Neural progenitor cell (in vitro differentiated cells): ENCODE measurements at regions not wholly inside any gene's neighbourhood (a gene's known extent, or its start where the extent isn't known, plus 50 kb on each side); places are given as distances from the start of the nearest gene placed in this dataset.

Experiments
- DNase-seq: peaks from one replicate; pipeline ENCODE4 v3.0.0-alpha.2; 2016; ENCODE audit warnings: low spot score
- H2AFZ ChIP-seq: fragments of 200-600 bp; sonication (generic); replicated peaks from 2 replicates; pipeline ENCODE4 v1.6.1; 2016; ENCODE audit warnings: antibody characterized with exemption
- H3F3A ChIP-seq: fragments of 200-600 bp; sonication (generic); 2 replicates; pipeline ENCODE4 v1.6.1; 2016; ENCODE audit warnings: antibody characterized with exemption, low read depth
- H3K27ac ChIP-seq: fragments of 200-600 bp; sonication (generic); 2 replicates; pipeline ENCODE4 v1.5.1; 2016; ENCODE audit warnings: mild to moderate bottlenecking
- H3K27me3 ChIP-seq: fragments of 200-600 bp; sonication (generic); 2 replicates; pipeline ENCODE4 v1.6.1; 2016; ENCODE audit warnings: mild to moderate bottlenecking, moderate library complexity
- H3K36me3 ChIP-seq: fragments of 200-600 bp; sonication (generic); 2 replicates; pipeline ENCODE4 v1.5.1; 2016
- H3K4me1 ChIP-seq: fragments of 200-600 bp; sonication (generic); 2 replicates; pipeline ENCODE4 v1.6.1; 2016; ENCODE audit warnings: mixed run types
- H3K4me2 ChIP-seq: fragments of 200-600 bp; sonication (generic); 2 replicates; pipeline ENCODE4 v1.6.1; 2016
- H3K4me3 ChIP-seq: fragments of 200-600 bp; sonication (generic); 2 replicates; pipeline ENCODE4 v1.5.1; 2016
- H3K79me2 ChIP-seq: fragments of 200-600 bp; sonication (generic); 2 replicates; pipeline ENCODE4 v1.6.1; 2016; ENCODE audit warnings: low read depth
- H3K9ac ChIP-seq: fragments of 200-600 bp; sonication (generic); 2 replicates; pipeline ENCODE4 v1.6.1; 2016
- H3K9me3 ChIP-seq: fragments of 200-600 bp; sonication (generic); 2 replicates; pipeline ENCODE4 v1.5.1; 2016; ENCODE audit warnings: low read depth
- H4K20me1 ChIP-seq: fragments of 200-600 bp; sonication (generic); 2 replicates; pipeline ENCODE4 v1.6.1; 2016; ENCODE audit warnings: low read depth
- H3K27ac Mint-ChIP-seq: 3 replicates; pipeline ENCODE4 v1.8.0; 2021; ENCODE audit warnings: mixed read lengths
- H3K27me3 Mint-ChIP-seq: 2 replicates; pipeline ENCODE4 v1.8.0; 2022; ENCODE audit warnings: low read depth, mild to moderate bottlenecking, inconsistent platforms, moderate library complexity, mixed read lengths; ENCODE audit not compliant: insufficient read depth
- H3K36me3 Mint-ChIP-seq: 3 replicates; pipeline ENCODE4 v1.8.0; 2021; ENCODE audit warnings: mixed read lengths
- H3K4me1 Mint-ChIP-seq: 3 replicates; pipeline ENCODE4 v1.8.0; 2021; ENCODE audit warnings: mixed read lengths
- H3K4me3 Mint-ChIP-seq: 3 replicates; pipeline ENCODE4 v1.8.0; 2021; ENCODE audit warnings: mild to moderate bottlenecking, moderate library complexity, mixed read lengths
- H3K9me3 Mint-ChIP-seq: 3 replicates; pipeline ENCODE4 v1.8.0; 2020; ENCODE audit warnings: mixed read lengths
- CTCF ChIP-seq: fragments of 200-600 bp; sonication (generic); IDR thresholded peaks from 2 replicates; pipeline ENCODE4 v1.5.1; 2017; ENCODE audit warnings: antibody characterized with exemption, mild to moderate bottlenecking
- EZH2 ChIP-seq: fragments of 200-600 bp; sonication (generic); IDR thresholded peaks from 2 replicates; pipeline ENCODE4 v1.6.1; 2017; ENCODE audit warnings: antibody characterized with exemption, mild to moderate bottlenecking, moderate library complexity
- EZH2phosphoT487 ChIP-seq: fragments of 200-600 bp; sonication (generic); IDR thresholded peaks from 2 replicates; pipeline ENCODE4 v1.6.1; 2017; ENCODE audit warnings: antibody characterized with exemption

GRCh38 chr12:13716119-13716518 is 265.3 kb downstream of the GRIN2B start:
- Histone ChIP-seq H3K4me1 (peaks cover 15% of the 10 kb centered on the region), H3K9me3 (no peaks in the 10 kb centered on the region), H4K20me1 (no peaks in the 10 kb centered on the region), H3K27ac (no peak overlapping the region), H3K36me3 (no peaks in the 10 kb centered on the region), H3F3A (peaks cover 8% of the 10 kb centered on the region), H2AFZ (no peak overlapping the region), H3K4me2 (no peak overlapping the region), H3K9ac (no peak overlapping the region), H3K27me3 (no peaks in the 10 kb centered on the region), H3K79me2 (no peaks in the 10 kb centered on the region), H3K4me3 (no peak overlapping the region)
- Mint-ChIP-seq H3K27me3 (no peaks in the 10 kb centered on the region), H3K27ac (no peak overlapping the region), H3K36me3 (no peaks in the 10 kb centered on the region), H3K4me3 (no peak overlapping the region), H3K4me1 (peaks cover 15% of the 10 kb centered on the region), H3K9me3 (no peaks in the 10 kb centered on the region)
- DNase-seq, result no peak
- no peak for TF ChIP-seq EZH2phosphoT487
- TF ChIP-seq EZH2, result no peak
- TF ChIP-seq CTCF, result no peak

GRCh38 chr12:13713556-13714410 is 267.6 kb downstream of the GRIN2B start:
- H3K79me2 ChIP-seq, result no peaks in the 10 kb centered on the region
- no peaks in the 10 kb centered on the region for H3K36me3 Mint-ChIP-seq
- no peaks in the 10 kb centered on the region for H4K20me1 ChIP-seq
- no peak overlapping the region for H3K27ac ChIP-seq
- H3K4me1 ChIP-seq, result peaks cover 15% of the 10 kb centered on the region
- no peaks in the 10 kb centered on the region for H3K27me3 ChIP-seq
- no peaks in the 10 kb centered on the region for H3K36me3 ChIP-seq
- peak overlapping the region; percentile 93 for H2AFZ ChIP-seq
- TF ChIP-seq EZH2phosphoT487 (no peak), EZH2 (no peak), CTCF (no peak)
- H3K9ac ChIP-seq, result no peak overlapping the region
- DNase-seq, result peak; percentile 54
- H3K4me2 ChIP-seq, result peak overlapping the region; percentile 22
- H3F3A ChIP-seq, result peaks cover 8% of the 10 kb centered on the region
- H3K4me3 ChIP-seq, result no peak overlapping the region
- H3K4me3 Mint-ChIP-seq, result no peak overlapping the region
- peaks cover 15% of the 10 kb centered on the region for H3K4me1 Mint-ChIP-seq
- no peak overlapping the region for H3K27ac Mint-ChIP-seq
- no peaks in the 10 kb centered on the region for H3K9me3 ChIP-seq
- no peaks in the 10 kb centered on the region for H3K27me3 Mint-ChIP-seq
- no peaks in the 10 kb centered on the region for H3K9me3 Mint-ChIP-seq

DNA sequence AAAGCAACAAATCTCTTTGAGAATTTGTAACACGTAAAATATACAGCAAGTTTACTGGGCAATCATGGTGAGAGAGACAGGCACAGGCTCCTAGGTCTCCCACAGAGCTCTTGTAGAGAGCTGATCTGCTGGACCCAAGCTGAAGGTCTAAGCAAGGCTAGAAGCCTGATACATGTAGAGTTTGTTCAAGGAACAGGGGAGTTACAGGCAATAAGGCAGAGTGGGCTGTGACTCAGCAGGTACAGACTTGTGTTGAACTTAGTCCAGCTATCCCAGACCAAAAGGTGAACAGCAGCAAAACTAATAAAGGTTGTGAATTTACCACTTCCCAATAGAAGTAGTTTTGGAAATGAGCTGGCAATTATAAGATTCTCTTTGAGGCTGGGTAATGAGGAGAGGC is 273.6 kb downstream of the GRIN2B start:
- Histone ChIP-seq H2AFZ (no peak overlapping the region), H3K4me1 (peaks cover 10% of the 10 kb centered on the region), H3K79me2 (no peaks in the 10 kb centered on the region), H3K36me3 (no peaks in the 10 kb centered on the region), H3K4me3 (no peak overlapping the region), H4K20me1 (no peaks in the 10 kb centered on the region), H3K9ac (no peak overlapping the region), H3F3A (no peaks in the 10 kb centered on the region), H3K27me3 (no peaks in the 10 kb centered on the region), H3K9me3 (no peaks in the 10 kb centered on the region), H3K4me2 (no peak overlapping the region), H3K27ac (no peak overlapping the region)
- Mint-ChIP-seq H3K9me3 (no peaks in the 10 kb centered on the region), H3K4me1 (peaks cover 12% of the 10 kb centered on the region), H3K27me3 (no peaks in the 10 kb centered on the region), H3K36me3 (no peaks in the 10 kb centered on the region), H3K4me3 (no peak overlapping the region), H3K27ac (no peak overlapping the region)
- TF ChIP-seq EZH2phosphoT487 (no peak), CTCF (no peak), EZH2 (no peak)
- no peak for DNase-seq
